HG03103 (cell line): ENCODE measurements at regions not wholly inside any gene's neighbourhood (a gene's known extent, or its start where the extent isn't known, plus 50 kb on each side); places are given as distances from the start of the nearest gene placed in this dataset.

Experiments used
- ATAC-seq: cut with Tn5 transposase; IDR thresholded peaks from one replicate; pipeline ENCODE4 v1.9.1; 2021; ENCODE audit warnings: low read depth; ENCODE audit not compliant: unreplicated experiment

DNA sequence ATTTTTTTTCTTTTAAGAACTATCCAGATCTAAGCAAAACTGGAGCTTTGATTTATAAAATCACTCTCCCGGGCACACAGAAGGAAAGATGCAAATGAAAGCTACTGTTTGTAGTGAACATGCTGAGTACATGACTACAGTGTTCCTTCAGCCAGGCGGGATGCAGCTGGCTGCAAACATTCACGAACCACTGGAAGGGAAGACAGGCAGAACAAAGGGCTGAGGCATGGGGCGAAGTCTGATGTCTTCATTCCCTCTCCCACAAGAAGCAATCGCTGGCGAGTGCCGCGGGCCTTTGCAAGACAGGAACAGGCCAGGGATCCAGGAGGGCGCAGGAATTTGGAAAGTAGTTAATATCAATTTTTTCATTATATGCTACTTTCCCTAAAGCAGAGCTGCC lies 257.9 kb upstream of the AJAP1 start:
- no peak for ATAC-seq

DNA sequence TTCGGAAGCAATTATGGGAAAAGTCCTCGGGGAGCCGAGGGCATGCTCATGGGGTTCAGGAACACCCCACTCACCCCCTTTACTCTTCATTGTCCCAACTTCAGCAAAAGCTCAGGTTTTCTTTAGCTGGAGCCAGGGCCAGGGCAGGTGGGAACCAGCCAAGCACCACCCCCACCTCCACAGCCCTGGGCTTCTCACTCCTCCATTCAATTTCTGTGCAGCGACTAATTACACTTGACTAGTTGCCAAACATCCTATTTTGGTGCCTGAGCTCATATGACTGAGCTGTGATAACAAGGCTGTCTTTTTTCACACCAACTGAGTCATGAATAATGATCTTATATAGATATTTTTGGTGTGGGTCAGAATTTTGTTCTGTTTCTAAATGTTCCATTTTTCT lies 257.2 kb upstream of the AJAP1 start:
- ATAC-seq: no peak

DNA sequence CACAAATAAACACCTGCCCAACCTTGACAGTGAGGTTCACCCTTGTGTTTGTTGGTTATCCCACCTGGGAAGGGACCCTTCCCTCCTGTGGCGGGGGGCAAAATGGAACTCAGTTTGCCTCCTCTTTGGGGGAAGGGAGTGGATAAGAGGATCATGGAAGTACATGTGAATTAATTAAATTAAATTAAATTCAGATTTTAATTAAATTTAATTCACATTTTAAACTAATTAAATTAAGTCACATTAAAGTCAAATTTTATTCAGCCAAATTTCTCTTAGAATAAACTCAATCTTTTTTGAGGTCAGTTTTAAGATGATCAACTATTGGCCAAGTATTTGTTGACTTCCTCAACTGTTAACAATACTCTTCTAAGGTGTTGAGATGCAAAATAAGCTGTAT lies 252.4 kb upstream of the AJAP1 start:
- ATAC-seq: no peak

DNA sequence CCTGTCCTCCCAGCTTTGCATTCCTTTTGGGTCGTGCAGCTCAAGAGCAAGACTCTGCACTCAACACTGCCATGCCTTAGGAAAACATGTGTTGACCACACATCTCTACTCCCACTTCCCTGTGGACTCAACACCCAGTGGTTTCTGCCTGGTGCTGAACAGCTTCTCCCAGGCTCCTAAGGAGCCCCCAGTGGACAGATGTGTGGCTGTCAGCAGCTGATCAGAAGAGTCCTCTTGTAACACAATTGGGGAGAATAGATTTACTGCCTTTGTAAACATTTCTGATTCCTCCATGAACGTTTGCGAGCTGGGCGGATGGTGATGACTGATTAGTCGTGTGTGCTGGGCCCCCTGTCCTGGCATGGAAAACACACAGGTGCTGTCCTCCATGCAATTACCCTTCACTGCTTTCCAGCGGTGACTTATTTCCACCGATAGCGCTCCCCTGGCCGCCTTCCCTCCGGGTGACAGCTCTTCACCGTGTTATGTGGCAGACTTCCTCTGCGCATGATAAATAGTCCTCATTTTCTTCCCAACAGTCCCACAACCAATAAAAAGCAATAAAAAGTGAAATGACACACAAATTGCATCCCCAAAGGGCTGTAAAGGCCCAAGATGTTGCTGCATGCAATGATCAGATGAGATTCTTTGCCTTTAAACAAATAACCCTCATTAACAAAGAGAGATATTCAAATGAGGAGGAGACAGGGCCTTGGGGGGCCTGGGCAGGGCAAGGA lies 249.4 kb upstream of the AJAP1 start:
- ATAC-seq: no peak

DNA sequence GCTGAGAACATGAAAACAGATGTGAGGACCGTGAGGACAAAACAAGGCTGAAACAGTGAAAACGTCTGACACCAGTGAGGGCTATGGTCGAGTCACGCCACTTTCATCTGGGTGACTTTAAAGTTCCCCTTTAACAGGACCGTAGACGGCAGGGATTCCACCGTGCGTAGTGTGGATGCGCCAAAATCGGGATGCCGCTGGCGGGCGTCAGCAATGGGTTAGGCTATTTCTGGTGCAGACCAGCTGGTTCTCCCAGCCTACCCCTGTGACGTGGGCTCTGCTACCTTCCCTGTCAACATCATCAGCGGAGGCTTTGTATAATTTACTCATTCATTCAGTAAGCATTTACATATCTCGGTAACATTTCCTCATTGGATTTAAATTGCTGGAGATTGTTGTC lies 246.6 kb upstream of the AJAP1 start:
- ATAC-seq: no peak

DNA sequence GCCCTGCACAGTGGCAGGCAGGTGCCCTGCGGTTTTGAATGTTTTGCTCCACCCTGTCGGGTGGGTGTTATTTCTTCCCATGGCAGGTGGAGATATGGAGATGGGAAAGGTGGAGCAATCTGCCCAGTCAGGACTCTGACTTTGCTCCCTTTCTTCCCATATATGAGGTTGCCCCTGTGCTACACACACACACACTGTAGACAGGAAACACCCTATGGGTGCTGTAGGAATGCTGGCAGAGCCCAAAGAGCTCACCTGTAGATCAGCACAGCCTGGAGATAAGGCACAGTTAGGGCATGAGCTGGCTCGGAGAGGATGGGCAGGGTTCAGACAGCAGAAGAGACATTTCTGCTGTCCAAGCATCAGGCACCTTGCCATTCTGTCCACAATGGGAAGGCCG lies 246.0 kb upstream of the AJAP1 start:
- no peak for ATAC-seq

DNA sequence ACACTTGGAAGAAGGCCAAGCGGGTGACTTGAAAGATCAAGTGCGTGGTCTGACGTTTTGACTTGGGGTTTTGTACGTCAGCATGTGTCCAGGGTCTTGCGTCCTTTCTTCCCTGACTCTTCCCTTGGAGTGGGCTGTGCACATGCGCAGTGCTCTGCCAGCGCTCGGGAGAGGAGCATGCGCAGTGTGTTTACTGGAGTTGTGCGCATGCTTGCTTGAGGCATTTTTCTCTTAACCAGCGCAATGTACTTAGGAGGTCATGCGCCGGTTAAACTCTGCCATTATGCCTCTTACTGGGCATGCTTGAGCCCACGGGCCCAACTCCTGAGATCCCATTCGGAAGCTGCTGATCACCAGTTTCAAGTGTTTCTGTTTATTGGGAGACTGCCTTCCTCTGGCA lies 242.5 kb upstream of the AJAP1 start:
- ATAC-seq: no peak

DNA sequence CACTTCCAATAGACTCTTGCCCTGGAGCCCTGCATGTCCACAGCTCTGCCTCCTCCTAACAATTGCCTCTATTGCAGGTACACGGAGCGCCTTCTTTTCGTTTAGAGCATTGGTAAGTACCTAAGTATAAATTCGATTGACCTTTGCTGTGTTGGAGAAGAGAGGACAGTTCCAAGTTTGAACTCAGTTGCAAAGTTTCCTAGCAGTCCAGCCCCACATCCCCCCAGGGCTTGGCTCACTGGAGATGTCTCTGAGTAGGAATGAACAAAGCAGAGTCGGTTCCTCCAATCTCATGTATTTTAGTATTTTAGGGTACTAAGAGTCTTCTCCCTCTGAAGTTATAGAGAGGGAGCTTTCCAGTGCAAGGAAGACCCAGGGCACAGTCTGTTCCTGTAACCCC lies 238.9 kb upstream of the AJAP1 start:
- ATAC-seq: no peak

DNA sequence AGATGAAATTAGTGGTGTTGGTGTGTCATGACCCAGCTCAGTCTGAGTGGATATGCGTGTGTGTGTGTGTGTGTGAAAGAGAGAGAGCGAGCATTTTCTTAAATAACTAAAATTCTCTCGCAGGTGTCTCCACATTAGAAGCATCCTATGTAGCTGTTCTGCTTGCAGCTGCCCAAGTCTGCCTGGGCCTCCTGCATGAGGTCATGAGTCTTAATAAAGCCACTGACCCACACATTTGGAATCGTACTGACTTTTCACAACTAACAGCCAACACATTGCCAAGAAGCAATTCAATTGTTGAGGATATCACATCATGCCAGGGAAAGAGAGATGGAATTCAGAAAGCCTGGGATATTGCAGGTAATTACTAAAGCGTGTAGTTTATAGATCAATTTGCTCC lies 238.2 kb upstream of the AJAP1 start:
- no peak for ATAC-seq

DNA sequence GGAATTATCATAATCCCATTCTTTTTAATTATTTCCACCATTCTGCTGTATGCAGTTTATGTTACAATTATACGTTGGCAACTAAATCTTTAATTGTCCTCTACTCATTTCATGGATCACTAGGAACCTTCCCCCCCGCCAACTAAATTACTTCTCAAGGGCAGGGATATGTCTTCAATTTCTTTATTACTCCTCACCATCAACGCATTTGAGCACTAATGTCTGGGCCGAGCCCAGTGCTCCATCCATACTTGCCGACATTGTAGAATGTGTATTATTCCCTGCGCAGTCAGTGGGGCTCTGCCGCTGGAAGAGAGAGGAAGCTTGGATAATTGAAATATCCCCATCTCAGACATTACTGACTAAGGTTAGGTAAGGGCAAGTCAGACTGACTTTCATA lies 236.4 kb upstream of the AJAP1 start:
- ATAC-seq: no peak

DNA sequence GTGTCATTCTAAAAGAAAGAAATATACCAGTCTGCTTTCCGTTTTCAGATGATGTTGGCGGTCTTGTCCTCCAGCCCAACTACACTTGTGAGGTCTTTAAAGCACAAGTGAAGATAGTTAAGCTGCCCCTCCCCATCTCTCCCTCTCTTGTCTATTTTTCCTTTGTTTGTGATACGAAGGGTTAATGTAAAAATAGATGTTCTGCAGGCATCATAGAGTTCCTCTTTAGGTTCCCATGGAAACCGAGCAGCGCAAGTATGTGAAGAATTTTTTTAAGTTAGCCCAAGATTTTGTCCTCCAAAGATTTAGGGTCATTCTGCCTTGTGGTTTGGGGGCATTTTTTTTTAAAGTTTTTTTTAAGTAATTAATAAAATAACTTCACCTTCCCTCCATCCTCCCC lies 232.4 kb upstream of the AJAP1 start:
- no peak for ATAC-seq

DNA sequence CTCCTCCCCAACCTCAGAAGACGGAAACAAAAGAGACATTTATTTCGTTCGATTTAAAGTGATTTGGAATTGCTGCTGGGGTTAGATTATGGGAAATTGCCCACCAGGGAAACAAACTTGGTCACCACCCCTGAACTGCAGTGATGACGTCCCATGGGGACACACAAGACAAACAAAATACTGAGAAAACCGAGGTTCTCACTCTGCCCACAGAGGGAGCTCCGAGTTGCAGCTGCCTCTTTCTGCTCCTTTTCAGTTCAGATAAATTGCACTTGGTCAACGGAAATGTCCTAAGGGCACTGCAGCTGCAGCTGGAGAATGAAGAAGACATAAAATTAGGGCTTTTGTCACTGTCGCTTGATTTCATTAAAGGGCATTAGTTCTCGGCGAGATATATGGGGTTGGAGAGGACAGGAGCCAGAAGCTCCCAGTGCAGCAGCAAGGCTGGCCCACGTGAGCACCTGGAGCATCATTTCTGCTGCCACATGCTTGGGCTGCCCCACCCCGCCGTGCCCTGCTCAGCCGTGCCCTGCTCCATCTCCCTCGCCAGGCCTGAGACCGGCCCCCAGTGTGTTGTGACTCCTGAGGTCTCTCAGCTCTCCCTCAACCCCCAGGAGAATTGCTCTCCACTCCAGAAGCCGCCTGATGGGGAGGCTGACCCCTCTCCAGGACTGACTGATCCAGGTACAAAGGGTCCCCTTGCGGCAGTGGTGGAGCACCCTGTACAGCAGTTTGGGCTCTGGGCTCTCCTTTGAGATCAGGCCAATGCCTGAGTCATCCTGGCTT lies 231.7 kb upstream of the AJAP1 start:
- no peak for ATAC-seq

DNA sequence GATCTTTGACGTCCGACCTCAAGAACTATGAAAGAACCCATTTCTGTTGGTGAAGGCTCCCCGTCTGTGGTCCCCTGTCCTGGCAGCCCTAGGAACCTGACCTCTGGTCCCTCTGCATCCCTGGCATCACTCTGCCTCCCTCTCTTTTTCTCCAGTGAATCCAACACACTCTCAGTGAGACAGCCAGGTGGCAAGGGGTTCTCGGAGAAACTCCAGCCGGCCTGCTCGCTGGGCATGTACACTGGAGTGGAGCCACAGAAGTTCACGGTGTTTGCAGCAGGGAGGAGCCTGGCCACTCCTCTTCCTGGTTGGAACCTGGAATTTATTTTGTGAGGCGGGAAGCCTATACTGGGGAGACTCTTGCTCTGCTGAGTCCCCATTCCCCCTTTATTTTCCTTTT lies 230.2 kb upstream of the AJAP1 start:
- no peak for ATAC-seq

DNA sequence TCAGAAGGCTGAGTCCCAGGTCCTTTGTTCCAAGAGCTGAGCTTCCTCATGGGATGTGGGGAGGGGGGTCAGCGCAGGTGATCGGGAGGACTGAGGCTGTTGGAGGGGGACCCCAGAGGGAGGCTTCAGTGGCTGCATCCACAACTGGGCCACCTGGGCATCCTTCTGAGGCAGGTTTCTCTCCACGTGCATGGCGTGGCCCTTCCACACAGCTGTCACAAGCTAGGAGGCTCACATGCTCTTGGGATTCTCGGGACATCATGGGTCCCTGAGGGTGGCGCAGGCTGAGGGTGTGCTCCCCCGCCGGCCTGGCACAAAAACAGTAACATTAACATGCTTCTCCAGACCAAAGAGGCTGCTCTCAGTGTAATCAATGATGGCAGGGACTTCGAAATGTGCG lies 229.6 kb upstream of the AJAP1 start:
- no peak for ATAC-seq

DNA sequence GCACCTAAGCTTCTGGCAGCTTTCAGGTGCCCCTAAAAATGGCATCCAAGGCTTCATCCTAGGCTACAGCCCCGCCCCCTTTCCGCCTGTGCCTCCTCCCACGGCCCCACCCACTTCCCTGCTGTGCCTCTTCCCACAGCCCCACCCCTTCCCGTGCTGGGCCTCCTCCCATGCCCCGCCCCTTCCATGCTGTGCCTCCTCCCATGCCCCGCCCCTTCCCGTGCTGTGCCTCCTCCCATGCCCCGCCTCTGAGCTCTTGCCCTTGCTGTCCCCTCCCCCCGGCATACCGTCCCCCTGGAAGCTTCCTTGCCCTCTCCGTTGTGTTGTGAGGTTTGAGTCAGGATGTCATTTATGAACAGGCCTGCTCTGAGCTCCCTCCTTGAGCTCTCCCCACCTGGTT lies 228.5 kb upstream of the AJAP1 start:
- ATAC-seq: no peak

DNA sequence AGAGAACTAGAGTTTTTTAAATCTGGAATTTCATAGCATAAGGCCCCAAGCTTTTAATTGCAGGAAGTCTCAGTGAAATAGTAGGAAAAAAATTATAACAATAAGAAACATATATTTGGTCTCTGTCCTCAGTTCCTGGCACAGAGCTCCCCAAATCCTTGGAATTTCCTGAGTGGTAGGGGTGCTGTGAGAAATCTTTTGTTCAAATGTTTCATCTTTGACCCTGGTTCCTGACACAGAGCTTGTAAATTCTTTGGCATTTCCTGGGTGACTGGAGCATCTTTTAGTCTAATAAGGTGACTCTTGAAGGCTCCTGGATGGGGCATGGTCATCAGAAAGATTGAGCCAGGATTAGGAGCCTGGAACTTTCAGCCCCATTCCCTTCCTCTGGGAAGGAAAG lies 225.7 kb upstream of the AJAP1 start:
- ATAC-seq: no peak

DNA sequence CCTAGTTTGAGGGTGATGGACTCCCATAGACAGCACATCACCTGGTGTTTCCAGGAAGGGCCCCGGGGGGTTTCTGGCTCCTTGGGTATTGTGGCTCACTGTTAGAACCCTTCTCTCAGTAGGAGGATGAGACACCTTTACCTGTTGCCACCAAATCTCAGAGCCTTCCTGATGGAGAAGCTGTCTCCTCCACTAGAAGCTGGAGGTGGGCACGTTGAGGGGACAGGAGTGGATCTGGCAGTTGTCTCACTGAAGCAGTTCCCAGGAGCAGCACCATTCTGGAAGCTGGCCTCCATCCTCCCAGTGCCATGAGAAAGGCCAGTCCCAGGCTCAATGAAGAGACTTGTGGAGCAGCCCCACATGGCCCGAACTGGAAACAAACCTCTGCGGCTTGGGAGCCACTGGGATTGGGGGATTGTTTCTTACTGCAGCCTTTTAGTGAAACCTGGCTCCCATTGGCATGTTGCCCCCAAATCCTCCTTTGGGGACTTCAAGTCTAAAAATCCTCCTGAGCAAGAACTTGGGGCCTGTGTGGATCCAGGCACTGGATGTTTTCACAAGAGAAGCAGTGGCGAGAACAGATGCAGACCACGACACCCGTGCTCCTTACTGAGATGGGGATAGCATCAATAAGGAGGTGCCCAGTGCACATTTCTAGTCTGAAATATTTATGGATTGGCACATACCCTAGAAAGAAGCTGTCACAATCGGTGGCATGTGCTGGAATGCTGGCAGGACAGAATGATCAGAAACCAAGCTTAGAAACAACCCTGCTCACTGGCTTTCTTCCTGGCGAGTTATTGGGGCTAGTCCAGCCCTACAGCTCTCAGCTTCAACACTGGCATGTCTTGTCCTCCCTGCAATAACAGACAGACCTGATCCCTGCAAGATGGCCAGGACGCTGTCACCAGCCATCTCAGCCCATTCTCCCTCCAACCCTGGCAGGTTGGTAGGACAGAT lies 223.7 kb upstream of the AJAP1 start:
- no peak for ATAC-seq

DNA sequence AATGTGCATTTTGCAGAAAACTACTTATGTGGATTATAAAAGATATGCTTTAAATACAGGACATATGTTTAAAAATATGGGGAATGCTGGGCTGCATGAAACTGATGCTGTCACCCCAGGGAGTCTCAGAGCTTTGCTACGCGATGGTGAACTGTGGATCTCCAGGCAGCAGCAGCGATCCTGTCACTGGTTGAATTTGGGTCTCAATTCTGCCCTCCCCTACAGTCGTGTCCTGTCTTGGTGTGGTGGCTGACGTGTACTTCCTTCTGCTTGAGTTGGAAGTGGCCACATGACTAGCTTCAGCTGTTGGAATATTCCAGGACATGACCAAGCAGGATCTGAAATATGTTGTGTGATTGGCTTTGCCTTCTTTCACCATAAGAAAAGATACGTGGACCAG lies 222.9 kb upstream of the AJAP1 start:
- no peak for ATAC-seq

DNA sequence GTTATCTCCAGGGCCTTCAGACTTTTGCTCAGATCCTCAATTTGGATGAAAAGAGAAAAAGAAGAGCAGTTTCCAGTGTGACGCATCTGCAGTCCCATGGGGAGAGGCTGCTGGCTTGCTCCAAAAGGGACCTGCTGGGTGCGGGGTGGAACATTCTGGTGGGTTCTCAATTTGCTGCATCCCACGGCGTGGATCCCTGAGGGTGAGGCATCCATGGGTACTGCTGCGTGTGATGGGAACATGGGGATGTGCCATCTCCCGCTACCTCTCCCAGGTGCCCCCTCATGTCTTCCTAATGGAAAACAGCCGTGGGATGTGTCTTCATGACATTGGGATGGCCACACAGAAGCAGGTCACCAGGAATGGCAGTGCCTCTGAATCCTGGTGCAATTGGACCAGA lies 221.3 kb upstream of the AJAP1 start:
- ATAC-seq: no peak

DNA sequence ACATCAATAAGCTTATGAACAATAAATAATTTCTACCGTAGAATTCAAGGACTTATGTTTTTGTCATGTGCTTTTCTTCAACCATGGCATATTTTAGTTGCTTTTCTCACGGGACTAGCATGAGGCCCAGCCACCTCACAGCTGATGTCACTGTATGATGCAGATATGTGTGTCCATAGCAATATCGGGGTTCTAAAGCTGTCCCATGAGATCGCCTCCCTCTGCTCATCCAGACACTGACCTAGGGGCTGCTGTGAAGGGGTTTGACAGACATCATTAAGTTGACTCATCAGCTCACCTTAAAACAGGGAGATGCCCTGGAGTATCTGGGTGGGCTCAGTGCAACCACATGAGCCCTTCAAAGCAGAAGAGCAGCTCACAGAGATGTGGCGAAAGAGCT lies 210.3 kb upstream of the AJAP1 start:
- no peak for ATAC-seq

DNA sequence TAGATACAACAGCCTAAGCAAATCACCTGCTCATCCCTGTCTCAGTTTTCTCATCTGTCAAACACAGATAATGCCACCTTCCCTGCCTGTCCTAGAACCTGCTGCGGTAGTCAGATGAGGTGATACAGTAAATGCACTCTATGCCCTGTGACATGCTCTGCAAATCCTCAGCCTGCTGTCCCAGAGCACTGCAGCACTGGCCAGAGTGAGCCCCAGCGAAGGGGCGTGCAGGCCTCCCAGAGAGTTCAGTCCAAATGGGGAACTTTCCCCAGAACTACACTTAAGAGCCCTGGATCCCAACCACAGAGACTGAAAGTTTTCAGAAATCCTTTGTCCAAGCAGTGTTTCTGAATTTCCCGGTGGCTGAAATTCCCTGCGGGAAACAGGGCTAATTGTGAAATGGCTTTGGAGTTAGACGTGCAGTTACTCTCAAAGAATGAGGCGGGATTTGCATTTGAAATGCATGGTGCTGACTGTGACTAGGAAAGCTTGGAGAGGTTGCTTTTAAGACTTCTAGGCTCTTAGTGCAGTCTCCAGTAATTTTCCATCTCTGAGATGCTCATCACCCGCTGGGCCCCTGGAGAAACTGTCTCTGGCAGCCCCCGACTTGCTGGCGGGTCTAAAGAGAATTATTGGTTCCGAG lies 206.5 kb upstream of the AJAP1 start:
- ATAC-seq: no peak
